GM18507 (cell line): ENCODE measurements at regions not wholly inside any gene's neighbourhood (a gene's known extent, or its start where the extent isn't known, plus 50 kb on each side); places are given as distances from the start of the nearest gene placed in this dataset.
A peak's percentile ranks its signal among the peaks of the same experiment; 100 is the strongest.
"Not testable (repeated sequence)": the region's sequence is repeated elsewhere in the genome, so short reads cannot be mapped to it uniquely, and the experiment has no call there.

Source experiments
- DNase-seq: peaks from one replicate; pipeline ENCODE4 v3.0.0; 2011; ENCODE audit warnings: low read depth; ENCODE audit not compliant: insufficient read length; ENCODE audit errors: extremely low spot score
- FAIRE-seq: peaks from 2 replicates; lab custom pipeline; 2011; peaks lifted over from hg19 to GRCh38; lab: Jason Lieb, UNC

DNA sequence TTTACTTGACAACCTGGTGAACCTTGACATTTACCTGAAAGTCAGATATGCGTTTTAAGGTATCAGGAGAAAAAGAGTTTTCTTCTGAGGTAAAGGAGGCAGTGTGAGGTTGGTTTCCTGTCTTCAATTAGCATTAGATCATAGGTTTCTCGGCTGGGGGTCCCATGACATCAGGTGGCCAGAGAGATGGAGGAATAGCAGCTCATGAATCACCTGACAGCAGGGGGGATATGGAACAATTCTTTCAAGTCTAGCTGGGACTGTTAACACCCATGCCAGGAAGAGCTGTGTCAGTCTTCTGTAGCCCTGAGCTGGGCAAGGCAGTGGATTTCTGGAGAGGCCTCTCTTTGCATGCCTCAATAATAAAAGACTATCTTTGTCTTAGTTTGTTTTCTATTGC lies 108.0 kb upstream of the TMEM170B start:
- FAIRE-seq (no peak), DNase-seq (no peak)

DNA sequence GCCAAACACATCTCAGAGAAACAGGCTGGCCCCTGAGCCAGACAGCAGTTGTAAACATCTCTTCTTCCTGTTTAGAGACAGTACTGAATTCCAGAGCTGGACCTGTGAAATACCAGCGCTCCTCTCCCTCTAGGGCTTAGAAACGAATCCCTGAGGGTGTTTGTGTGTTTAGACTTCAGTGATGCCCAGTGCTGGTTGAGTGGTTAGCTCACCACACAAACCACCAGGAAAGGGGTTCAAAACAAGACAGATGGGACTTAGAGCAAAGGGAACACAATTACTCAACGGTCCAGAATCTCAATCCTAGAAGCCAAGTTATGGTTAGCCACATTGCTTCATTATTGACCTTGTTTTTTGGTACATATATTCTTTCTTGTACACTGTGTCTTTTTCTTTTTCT lies 108.7 kb upstream of the TMEM170B start:
- FAIRE-seq (peak; percentile 87), DNase-seq (peak; percentile 25)

DNA sequence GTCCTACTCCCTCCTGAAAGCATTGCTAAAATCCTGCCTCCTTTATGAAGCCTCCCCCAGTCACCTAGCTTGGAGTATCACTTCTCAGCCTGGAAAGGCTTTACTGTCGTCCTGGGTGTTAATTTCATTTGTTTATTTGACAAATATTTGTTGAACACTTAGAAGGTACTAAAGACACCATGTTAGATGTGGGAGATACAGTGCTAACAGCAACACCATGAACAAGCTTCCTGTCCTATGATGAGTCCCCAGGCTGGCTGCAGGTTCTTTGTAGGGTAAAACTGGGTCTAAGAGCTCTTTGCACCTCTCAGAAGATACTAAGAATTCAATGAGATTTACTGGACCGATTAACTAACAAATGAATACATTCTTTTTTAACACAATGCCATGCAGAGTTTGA lies 109.2 kb upstream of the TMEM170B start:
- FAIRE-seq (peak; percentile 31), DNase-seq (no peak)

DNA sequence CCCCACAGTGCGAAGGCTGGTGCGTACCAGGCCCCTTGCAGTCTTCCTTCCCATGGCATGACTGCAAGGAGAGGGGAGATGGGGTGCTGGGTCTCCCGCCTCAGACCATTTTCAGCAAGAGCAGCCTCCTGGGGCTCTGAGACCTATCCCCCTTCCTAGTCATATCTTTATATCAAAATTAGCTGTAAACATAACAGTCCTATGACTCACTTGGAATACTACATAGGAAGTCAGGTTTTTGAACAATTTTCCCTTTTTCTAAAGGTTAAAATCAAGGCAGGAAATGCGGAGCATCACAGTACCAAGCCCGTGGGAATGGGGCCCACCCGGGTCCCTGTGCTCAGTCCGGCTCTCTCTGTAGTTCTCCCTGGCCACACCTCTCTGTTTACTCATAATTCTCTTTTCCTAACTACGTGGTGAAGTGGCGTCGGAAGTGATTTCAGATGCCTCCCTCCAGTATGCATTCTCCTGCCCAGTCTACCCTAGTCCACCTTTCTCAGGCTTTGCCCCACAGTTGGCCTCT lies 109.8 kb upstream of the TMEM170B start:
- DNase-seq (no peak), FAIRE-seq (no peak)

DNA sequence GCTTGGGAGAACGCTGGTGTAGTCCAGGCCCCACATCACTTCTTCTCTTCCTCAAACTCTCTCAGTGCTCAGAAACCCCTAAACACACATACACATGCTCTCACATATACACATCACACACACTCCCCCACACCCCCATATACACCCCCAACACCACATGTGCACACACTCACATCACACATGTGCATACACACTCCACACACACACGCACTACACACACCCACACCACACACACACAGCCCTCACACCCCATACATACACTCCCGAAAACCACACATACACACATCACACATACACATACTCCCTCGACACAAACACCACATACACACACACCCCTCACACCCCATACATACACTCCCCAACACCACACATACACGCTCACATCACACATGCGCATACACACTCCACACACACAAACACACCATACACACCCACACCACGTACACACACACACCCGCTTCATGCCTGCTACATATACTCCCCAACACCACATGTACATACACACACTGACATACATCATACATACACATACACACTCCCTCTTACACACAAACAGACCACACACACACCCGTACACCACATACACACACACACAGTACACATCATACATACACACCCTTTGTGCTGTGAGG lies 110.3 kb upstream of the TMEM170B start:
- FAIRE-seq, result no peak
- DNase-seq, result no peak

DNA sequence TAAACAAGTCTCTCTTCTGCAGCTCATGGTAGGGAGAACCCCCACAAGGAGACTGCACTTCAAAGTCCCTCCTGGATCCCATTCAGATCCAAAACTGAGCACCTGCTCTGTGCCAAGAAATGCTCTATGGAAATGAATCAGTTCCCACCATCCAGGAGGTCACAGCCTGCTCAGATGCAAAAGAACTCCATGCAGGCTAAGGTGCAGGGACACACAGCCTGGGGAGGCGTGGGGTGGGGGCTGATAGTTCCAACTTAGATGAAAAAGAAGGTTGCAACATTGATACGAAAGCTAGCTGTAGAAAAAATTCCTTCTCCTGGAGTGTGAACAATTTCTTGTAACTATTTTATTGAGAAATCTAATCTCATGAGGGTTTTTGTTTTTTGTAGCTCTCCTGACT lies 111.0 kb upstream of the TMEM170B start:
- FAIRE-seq, result no peak
- no peak for DNase-seq

DNA sequence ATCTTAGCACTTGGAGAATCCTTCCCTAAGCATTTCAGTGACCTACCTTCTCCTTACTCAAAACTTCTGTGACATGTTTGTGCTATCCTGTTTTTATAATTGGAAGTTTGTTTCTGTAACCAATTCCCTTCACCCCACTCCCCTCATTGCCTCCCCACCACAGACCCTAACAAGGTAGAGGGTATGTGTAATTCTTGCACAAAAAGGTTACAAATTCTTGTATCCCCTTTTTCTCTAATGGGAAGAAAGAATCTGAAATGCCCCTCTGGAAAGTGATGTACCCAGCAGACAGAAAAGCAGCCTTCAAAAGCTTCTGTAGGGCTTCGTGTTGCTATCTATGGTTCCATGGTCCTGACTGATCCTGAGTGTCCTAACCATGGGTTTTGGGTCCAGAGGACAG lies 111.7 kb upstream of the TMEM170B start:
- no peak for FAIRE-seq
- DNase-seq, result no peak

DNA sequence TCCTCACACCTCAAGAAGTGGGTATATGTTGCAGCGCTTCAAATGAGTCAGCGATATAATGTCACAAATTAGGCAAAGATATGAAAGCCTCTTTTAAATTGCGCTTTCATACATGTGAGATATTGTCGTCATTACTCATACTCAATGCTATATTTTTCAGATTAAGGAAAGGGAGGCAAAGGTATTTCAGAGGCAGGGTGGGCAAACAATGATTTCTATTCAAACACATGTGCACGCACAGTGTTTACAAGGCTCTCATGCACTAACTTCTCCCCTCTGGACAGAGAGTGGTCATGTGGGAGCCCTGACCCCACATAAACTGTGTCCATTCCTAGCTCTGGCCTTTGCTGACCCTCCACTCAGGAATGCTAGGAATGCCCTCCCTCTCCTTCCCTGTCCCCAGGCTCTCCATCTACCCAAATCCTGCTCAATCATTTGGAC lies 112.1 kb upstream of the TMEM170B start:
- FAIRE-seq (no peak), DNase-seq (no peak)

DNA sequence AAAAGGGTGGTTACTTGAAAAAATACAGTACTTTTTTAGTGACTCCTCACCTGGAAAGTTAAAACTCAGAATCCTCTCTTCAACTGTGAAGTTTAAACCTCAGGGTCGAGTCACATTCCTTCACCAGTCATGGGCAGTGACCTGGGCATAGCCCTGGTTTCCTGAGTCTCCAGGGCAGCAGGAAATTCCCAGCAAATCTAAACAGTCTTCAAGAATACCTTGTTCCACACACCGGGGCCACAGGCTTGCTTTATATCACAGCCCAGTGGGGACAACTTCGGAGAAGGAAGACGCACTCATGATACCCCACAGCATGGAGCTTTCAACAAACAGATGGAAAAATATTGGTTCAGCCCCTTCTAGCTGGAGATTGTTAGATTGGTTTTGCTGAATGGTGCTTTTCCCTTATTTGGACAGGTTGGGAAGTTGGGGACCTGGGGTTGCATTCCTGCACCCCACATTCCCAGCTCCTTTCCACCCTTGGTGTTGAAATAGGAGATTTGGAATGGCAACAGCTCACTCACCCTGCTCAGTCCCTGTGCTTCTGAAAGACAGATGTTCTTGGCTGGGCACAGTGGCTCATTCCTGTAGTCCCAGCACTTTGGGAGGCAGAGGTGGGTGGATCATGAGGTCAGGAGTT lies 113.0 kb upstream of the TMEM170B start:
- FAIRE-seq (no peak), DNase-seq (no peak)

DNA sequence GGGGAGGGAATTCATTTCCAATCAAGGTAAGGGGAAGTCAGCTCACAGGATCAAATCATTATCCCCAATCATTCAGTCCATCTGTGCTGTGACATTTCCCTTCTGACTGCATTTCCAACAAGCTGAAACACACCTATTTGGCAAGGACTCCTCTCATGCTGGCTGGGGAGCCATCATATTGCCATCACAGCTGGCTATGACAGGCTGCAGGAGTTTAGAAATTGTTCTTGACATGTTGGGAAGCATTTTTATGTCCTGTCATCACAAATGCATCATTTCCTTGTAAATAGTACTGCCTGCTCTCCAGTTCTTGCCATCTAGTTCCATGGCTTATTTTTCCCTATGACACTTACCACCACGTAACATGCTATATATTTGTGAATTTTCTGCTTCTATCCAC lies 113.9 kb upstream of the TMEM170B start:
- no peak for DNase-seq

DNA sequence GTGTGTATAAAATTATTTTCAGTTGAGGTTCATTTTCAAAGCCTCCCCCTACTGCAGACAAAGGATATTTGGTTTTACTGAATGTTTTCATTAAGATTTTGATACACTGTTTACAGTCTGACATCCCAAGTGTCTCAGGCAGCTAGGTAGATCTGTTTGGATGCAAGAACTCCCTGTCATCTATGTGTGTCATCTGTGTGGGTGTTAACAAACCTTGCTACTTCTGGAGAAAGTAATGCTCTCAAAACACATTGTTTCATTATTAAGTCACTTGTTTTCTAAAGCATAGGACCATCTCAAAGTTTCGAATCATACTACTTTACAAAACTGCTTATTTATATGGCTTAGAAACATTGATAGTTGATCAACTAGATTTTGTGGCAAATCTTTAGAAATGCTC lies 114.5 kb upstream of the TMEM170B start:
- no peak for DNase-seq
- peak; percentile 33 for FAIRE-seq

More for the DNA sequence above, 113.9 kb upstream of the TMEM170B start:
- no peak for FAIRE-seq

DNA sequence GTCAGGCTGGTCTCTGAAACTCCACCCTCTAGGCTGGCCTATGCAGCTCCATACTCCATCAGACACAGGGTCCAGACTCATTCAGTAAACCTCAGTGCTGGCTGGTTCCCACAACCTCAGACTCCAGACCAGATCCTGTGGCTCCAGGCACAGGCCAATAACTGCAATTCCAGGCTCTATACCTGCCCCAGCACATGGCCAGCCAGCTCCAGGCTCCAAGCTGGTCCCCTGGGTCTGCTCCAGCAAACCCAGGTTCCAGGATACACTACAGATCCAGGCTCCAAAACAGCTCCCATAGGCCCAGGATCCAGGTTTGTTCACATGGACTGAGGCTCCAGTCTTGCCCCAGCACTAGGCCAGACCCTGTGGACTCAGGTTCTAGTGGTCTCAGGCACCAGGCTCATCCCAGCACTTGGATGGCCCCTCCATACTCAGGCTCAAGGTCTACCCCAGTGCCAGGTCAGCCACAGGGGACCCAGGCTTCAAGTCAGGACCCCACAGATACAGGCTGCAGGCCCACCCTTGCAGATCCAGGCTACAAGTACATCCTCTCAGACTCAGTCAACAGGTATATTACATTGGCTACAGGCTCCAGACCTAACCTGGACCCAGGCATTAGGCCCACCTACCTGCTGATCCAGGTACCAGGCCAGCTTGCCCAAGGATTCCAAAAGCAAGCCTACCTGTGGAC lies 117.6 kb upstream of the TMEM170B start:
- DNase-seq (no peak), FAIRE-seq (no peak)

DNA sequence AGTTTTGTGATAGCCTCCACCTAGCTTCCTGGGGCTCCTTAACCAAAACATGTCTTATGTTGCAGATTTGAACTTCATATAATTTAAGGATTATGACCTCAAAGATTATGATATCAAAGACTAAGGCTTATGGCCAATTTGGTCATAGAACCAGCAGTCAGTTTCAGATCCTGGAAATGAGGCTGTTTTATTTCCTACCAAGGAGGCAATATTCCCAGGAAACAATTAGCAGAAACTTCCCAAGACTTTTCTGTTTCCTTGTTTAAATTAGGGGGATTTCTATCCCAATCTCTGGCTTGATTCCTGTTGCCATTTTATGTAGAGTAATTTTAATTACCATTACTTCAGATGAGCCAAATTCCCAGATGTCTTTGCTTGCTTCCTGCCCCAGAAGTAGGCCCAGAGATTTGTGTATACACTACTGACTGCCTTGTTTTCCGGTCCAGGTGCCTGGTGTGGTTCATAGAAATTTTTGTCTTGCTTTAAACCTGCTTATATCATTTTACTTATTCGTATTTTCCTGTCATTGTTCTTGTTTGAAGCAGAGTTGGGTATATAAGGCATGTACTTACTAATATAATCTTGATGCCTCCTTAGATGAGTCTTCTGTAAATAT lies 119.2 kb upstream of the TMEM170B start:
- FAIRE-seq (no peak), DNase-seq (no peak)

DNA sequence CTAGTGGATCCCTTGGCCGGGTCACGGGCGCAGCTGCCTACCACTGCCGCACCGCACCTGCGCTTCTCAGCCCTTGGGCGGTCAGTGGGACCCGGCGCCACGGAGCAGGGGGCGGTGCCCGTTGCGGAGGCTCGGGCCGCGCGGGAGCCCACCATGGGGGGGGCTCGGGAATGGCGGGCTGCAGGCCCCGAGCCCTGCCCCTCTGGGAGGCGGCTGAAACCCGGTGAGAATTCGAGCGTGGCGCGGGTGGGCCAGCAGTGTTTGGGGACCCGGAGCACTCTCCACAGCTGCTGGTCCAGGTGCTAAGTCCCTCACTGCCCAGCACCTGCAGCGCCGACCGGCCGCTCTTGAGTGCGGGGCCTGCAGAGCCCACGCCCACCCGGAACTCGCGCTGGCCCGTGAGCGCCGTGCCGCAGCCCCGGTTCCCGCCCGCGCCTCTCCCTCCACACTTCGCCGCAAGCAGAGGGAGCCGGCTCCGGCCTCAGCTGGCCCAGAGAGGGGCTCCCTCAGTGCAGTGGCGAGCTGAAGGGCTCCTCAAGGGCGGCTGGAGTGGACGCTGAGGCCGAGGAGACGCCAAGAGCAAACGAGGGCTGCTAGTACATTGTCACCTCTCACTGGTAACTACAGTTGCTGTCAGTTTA lies 120.5 kb upstream of the TMEM170B start:
- FAIRE-seq (no peak), DNase-seq (no peak)

DNA sequence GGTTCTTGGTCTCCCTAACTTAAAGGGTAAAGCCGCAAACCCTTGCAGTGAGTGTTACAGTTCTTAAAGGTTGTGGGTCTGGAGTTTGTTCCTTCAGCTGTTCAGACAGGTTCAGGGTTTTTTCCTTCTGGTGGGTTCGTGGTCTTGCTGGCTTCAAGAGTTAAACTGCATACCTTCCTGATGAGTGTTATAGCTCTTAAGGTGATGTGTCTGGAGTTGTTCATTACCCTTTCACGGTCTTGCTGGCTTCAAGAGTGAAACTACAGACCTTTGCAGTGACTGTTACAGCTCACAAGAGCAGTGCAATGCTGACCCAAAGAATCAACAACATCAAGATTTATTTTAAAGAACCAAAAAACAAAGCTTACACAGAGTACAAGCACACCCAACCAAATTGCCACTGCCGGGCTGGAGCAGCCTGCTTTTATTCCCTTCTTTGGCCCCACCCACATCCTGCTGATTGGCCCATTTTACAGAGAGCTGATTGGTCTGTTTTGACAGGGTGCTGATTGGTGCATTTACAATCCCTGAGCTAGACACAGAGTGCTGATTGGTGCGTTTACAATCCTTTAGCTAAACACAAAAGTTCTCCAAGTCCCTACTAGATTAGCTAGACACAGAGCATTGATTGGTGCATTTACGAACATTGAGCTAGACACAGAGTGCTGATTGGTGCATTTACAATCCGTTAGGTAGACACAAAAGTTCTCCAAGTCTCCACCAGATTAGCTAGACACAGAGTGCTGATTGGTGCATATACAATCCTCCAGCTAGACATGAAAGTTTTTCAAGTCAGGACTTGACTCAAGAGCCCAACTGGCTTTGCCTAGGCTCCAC lies 121.2 kb upstream of the TMEM170B start:
- FAIRE-seq, DNase-seq: not testable (repeated sequence)

DNA sequence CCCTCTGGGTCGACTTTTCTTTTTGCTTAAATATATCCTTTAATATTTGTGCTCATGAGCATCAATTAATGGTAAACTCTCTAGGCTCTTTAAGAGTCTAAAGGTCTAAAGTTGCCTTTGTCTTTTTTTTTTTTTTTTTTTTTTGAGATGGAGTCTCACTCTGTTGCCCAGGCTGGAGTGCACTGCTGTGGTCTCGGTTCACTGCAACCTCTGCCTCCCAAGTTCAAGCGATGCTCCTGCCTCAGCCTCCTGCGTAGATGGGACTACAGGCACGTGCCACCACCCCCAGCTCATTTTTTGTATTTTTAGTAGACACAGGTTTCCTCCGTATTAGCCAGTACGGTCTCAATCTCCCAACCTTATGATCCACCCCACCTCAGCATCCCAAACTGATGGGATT lies 122.0 kb upstream of the TMEM170B start:
- FAIRE-seq, result no peak
- no peak for DNase-seq

DNA sequence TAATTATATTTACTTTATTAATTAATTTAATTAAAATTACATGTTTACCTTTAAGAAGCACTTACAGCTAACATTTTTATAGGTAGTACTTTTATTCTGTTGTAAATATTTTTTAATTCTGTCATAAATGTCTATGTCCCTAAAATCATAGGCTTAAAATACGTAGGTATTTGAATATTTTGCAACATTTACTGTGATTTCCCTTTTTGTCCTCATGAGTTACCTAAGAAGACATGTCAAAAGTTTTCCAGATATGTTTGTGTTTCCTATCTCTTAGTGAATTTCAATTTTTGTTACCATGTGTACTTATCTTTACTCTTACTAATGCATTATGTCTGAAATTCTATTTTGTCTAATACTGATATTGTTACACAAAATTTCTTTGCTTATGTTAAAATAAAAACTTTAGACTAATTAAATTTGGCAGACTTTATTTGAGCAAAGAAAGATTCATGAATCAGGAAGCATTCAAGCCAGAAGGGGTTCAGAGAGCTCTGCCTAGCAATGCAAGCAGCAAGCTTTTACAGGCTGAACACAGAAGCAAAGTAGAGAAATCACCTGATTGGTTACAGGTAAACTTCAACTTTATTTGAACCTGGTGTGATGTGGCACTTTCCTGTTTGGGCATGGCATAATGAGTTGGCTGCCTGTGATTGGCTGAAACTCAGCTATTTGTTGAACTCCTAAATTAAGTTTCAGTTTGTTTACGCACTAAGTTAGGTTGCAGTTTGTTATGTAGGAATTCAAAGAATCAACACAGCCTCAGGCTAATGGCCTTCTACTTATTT lies 123.2 kb upstream of the TMEM170B start:
- DNase-seq (no peak), FAIRE-seq (peak; percentile 77)

DNA sequence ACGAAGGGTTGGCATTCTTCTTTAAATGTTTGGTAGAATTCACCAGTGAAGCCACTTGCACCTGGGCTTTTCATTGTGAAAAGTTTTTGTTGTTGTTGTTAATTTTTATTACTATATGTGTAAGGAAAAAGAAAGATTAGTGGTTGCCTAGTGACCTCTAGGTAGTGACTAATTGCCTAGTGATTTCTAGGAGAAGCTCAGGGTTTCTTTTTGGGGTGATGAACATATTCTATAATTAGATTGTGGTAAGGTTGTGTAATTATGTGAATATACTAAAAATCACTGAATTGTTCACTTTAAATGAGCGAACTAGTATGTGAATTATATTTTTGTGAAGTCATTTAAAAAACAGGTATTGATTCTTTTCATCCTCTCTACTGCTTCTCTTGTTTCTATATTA lies 123.8 kb upstream of the TMEM170B start:
- peak; percentile 56 for FAIRE-seq
- DNase-seq, result no peak
